AG04450 (cell line): ENCODE measurements at regions not wholly inside any gene's neighbourhood (a gene's known extent, or its start where the extent isn't known, plus 50 kb on each side); places are given as distances from the start of the nearest gene placed in this dataset.

Source experiments
- CTCF ChIA-PET: fragments of 300-600, 350-600 bp; formaldehyde crosslinking; extraction: SDS; loops from one replicate; lab custom pipeline; 2022; ENCODE audit warnings: antibody characterized with exemption, inconsistent platforms; lab: Charles Lee
- POLR2A ChIA-PET: fragments of 350-600 bp; formaldehyde crosslinking; extraction: SDS; loops from one replicate; lab custom pipeline; 2021; ENCODE audit warnings: antibody characterized with exemption, inconsistent platforms; lab: Yijun Ruan, JAX
- DNase-seq: peaks from one replicate; pipeline ENCODE4 v3.0.0-alpha.2; 2011; ENCODE audit warnings: low read depth, low spot score
- H3K27ac ChIP-seq: one replicate; pipeline ENCODE4 v1.5.1; 2012; ENCODE audit warnings: low read depth, low read length, control low read depth
- H3K27me3 ChIP-seq: one replicate; pipeline ENCODE4 v1.6.0; 2012; ENCODE audit warnings: low read length; ENCODE audit not compliant: control insufficient read depth, insufficient read depth
- H3K4me3 ChIP-seq: 2 replicates; pipeline ENCODE4 v1.5.1; 2011; ENCODE audit warnings: mild to moderate bottlenecking, low read depth, low read length, control low read depth
- H3K9me3 ChIP-seq: 2 replicates; pipeline ENCODE4 v1.5.1; 2012; ENCODE audit warnings: low read length; ENCODE audit not compliant: control insufficient read depth, insufficient read depth
- CTCF ChIP-seq: IDR thresholded peaks from 2 replicates; pipeline ENCODE4 v1.5.1; 2011; ENCODE audit warnings: low read depth, low read length, control low read depth, inconsistent platforms

GRCh38 chr2:203798296-203799087 lies 69.1 kb upstream of the CTLA4 start:
- POLR2A ChIA-PET, result interaction anchor here (0.6 kb wide), 1 partner anchor 278 kb away, joined by 3 read pairs; no protein-coding TSS in a partner anchor
- no peak overlapping the region for H3K27ac ChIP-seq
- no peak for DNase-seq

DNA sequence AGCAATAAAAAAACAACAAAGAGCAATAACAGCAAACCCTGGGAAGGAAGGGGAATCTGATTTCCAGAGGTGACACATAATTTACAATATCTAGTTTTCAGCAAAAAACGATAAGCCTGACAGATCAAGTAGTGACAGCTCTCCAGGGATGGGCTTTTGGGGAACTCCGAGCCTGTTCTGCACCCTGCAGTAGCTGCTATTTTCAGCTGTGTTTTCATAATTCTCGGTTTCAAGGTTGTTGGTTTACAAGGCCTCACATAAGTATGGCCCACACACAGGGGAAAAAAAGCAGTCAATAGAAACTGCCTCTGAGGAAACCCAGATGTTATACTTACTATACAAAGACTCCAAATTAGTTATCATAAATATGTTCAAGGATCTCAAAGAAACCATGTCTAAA lies 67.7 kb upstream of the CTLA4 start:
- ChIA-PET POLR2A (no interaction called here), CTCF (interaction anchor here (1.6 to 2.8 kb wide), 2 partner anchors 15 to 18 kb away, joined by 3 to 6 read pairs; no protein-coding TSS in a partner anchor)
- DNase-seq, result no peak
- no peak overlapping the region for H3K27ac ChIP-seq
- H3K4me3 ChIP-seq, result no peak overlapping the region
- H3K27me3 ChIP-seq, result no peaks in the 10 kb centered on the region
- no peaks in the 10 kb centered on the region for H3K9me3 ChIP-seq
- TF ChIP-seq CTCF, result no peak

More at GRCh38 chr2:203798296-203799087, 69.1 kb upstream of the CTLA4 start:
- CTCF ChIA-PET, result interaction anchor here (1.6 to 2.8 kb wide), 2 partner anchors 17 kb away, joined by 3 to 6 read pairs; no protein-coding TSS in a partner anchor
- Histone ChIP-seq H3K4me3 (no peak overlapping the region), H3K27me3 (no peaks in the 10 kb centered on the region), H3K9me3 (no peaks in the 10 kb centered on the region)
- TF ChIP-seq CTCF, result no peak

- Histone ChIP-seq H3K27me3 (no peaks in the 10 kb centered on the region), H3K9me3 (peaks cover under 1% of the 10 kb centered on the region; the same call in 1 of the 2 replicates), H3K4me3 (no peak overlapping the region), H3K27ac (no peak overlapping the region)
- TF ChIP-seq CTCF, result no peak
- ChIA-PET CTCF (interaction anchor here (2.8 kb wide), 1 partner anchor 14 kb away, joined by 6 read pairs; no protein-coding TSS in a partner anchor), POLR2A (no interaction called here)
- DNase-seq, result no peak
Observed at GRCh38 chr2:203800783-203801182, 66.8 kb upstream of the CTLA4 start.

DNA sequence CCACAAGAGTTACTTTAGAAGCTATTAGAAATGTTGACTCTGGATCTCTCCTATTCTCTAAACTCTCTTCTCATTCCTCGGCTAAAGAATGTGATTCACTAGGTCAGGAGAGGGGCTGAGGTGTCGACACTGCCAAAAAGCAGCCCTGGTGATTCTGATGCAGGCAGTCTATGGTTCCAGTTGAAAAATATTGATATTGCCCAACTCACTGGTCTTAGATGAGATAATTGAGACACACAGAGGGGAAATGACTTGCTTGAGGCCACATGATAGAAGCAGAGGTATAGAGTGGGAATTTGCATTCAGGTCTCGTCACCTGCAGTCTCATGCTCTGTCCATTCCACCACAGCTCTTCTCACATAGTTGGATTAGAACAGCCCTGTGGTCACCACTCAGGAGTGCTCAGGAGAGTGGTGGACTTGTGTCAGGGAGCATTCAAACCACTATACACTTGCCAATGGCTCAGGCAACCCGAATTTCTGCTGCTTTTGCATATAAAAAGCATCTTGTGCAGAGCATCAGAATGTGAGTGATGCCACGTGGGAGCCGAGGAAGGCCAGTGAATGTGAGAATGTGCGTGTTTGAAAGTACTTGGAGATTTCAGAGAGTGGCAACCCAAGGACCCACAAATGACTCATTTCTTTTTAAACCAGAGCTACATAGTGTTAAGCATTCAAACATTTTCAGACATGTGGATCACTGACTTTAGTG lies 65.1 kb upstream of the CTLA4 start:
- Histone ChIP-seq H3K27ac (no peak overlapping the region), H3K4me3 (no peak overlapping the region), H3K9me3 (peaks cover 3% of the 10 kb centered on the region; the same call in 1 of the 2 replicates), H3K27me3 (no peaks in the 10 kb centered on the region)
- no peak for TF ChIP-seq CTCF
- CTCF ChIA-PET, result interaction anchor here (1.0 kb wide), 1 partner anchor 13 kb away, joined by 4 read pairs; no protein-coding TSS in a partner anchor
- no peak for DNase-seq
- POLR2A ChIA-PET, result no interaction called here
